ENCODE measurements at regions not wholly inside any gene's neighbourhood (a gene's known extent, or its start where the extent isn't known, plus 50 kb on each side); places are given as distances from the start of the nearest gene placed in this dataset.

DNA sequence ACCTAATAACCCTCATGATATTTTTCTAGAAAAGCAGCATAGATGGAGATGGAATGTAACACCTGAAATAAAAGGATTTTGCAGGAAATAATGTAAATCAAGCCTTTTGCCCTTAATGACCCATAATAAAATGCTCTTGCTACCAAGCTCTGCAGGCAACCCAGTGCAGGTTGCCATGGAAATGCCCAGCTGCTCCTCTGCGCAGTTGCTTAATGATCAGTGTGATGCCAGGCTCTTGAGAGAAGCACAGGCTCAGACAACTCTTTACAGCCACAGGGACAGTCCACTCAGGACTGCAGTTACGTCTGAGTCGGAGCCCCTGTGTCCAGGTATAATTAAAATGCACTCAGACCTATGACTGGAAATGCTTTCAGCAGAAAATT lies 165.5 kb downstream of the LACC1 start:
- TF ChIP-seq EZH2phosphoT487 (IDR thresholded peaks at IDR 0.05; ENCODE audit: borderline replicate concordance): no peak
- no peak for TF ChIP-seq CTCF (conservative IDR thresholded peaks at IDR 0.05; ENCODE audit: low read length)
- no peaks in the 10 kb centered on the region for H4K20me1 ChIP-seq (ENCODE audit: insufficient read depth, low read length, poor library complexity, severe bottlenecking)
- H3K79me2 ChIP-seq (ENCODE audit: insufficient read depth, low read length): no peaks in the 10 kb centered on the region
- H3K4me3 ChIP-seq (ENCODE audit: low read length, poor library complexity, severe bottlenecking): no peak overlapping the region
- H3K27me3 ChIP-seq (ENCODE audit: insufficient read depth, low read length, poor library complexity, severe bottlenecking): no peaks in the 10 kb centered on the region
- no peaks in the 10 kb centered on the region for H3K36me3 ChIP-seq (ENCODE audit: insufficient read depth, low read length)
- H3K4me1 ChIP-seq (ENCODE audit: insufficient read depth, low read length, poor library complexity, severe bottlenecking): peaks cover 3% of the 10 kb centered on the region
- no peak overlapping the region for H3K9ac ChIP-seq (ENCODE audit: low read depth, low read length, poor library complexity, severe bottlenecking)
- no peaks in the 10 kb centered on the region for H3K9me2 ChIP-seq (replicated peaks; ENCODE audit: low read depth, low read length)
- no peak overlapping the region for H2AFZ ChIP-seq (ENCODE audit: low read length)
- no peaks in the 10 kb centered on the region for H3K9me3 ChIP-seq (ENCODE audit: insufficient read depth, low read depth, low read length)
- no peak overlapping the region for H3K4me2 ChIP-seq (ENCODE audit: low read depth, low read length, poor library complexity, severe bottlenecking)
- H3F3A ChIP-seq (ENCODE audit: low read depth): no peaks in the 10 kb centered on the region

- Histone ChIP-seq H3K4me1 (ENCODE audit: insufficient read depth, low read length, poor library complexity, severe bottlenecking) (no peaks in the 10 kb centered on the region), H3K9me2 (replicated peaks; ENCODE audit: low read depth, low read length) (no peaks in the 10 kb centered on the region), H2AFZ (ENCODE audit: low read length) (no peak overlapping the region), H3K4me3 (ENCODE audit: low read length, poor library complexity, severe bottlenecking) (no peak overlapping the region), H3K36me3 (ENCODE audit: insufficient read depth, low read length) (no peaks in the 10 kb centered on the region), H3K27me3 (ENCODE audit: insufficient read depth, low read length, poor library complexity, severe bottlenecking) (no peaks in the 10 kb centered on the region), H3K4me2 (ENCODE audit: low read depth, low read length, poor library complexity, severe bottlenecking) (no peak overlapping the region), H4K20me1 (ENCODE audit: insufficient read depth, low read length, poor library complexity, severe bottlenecking) (no peaks in the 10 kb centered on the region), H3F3A (ENCODE audit: low read depth) (no peaks in the 10 kb centered on the region), H3K9me3 (ENCODE audit: insufficient read depth, low read depth, low read length) (no peaks in the 10 kb centered on the region), H3K9ac (ENCODE audit: low read depth, low read length, poor library complexity, severe bottlenecking) (no peak overlapping the region), H3K79me2 (ENCODE audit: insufficient read depth, low read length) (no peaks in the 10 kb centered on the region)
- TF ChIP-seq CTCF (conservative IDR thresholded peaks at IDR 0.05; ENCODE audit: low read length) (no peak), EZH2phosphoT487 (IDR thresholded peaks at IDR 0.05; ENCODE audit: borderline replicate concordance) (no peak)
Observed at GRCh38 chr13:44046428-44046827, 166.7 kb downstream of the LACC1 start.

DNA sequence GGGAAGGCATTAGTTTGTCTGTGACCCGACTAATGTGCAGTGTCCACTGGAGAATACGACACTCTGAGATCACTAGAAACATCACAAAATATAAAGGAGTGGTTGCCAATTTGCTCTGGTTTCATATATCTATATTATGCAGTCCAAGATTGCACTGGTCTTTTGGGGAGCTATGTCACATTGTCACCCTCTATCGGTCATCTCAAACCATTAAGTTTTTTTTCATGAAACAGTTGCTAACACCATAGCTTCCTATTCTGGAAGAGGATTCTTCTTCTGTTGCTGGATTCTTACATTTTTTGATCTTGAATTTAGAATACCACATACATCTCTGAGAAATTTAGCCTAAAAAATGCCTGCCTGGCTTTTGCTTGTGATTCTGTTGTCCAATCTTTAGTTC lies 168.6 kb downstream of the LACC1 start:
- H3K9ac ChIP-seq (ENCODE audit: low read depth, low read length, poor library complexity, severe bottlenecking): no peak overlapping the region
- TF ChIP-seq EZH2phosphoT487 (IDR thresholded peaks at IDR 0.05; ENCODE audit: borderline replicate concordance) (no peak), CTCF (conservative IDR thresholded peaks at IDR 0.05; ENCODE audit: low read length) (no peak; the same call in 1 of the 2 replicates)
- no peak overlapping the region for H2AFZ ChIP-seq (ENCODE audit: low read length)
- H3K9me3 ChIP-seq (ENCODE audit: insufficient read depth, low read depth, low read length): no peaks in the 10 kb centered on the region
- no peaks in the 10 kb centered on the region for H3K27me3 ChIP-seq (ENCODE audit: insufficient read depth, low read length, poor library complexity, severe bottlenecking)
- H3F3A ChIP-seq (ENCODE audit: low read depth): no peaks in the 10 kb centered on the region
- H3K36me3 ChIP-seq (ENCODE audit: insufficient read depth, low read length): no peaks in the 10 kb centered on the region
- H3K9me2 ChIP-seq (replicated peaks; ENCODE audit: low read depth, low read length): no peaks in the 10 kb centered on the region
- no peak overlapping the region for H3K4me2 ChIP-seq (ENCODE audit: low read depth, low read length, poor library complexity, severe bottlenecking)
- no peaks in the 10 kb centered on the region for H4K20me1 ChIP-seq (ENCODE audit: insufficient read depth, low read length, poor library complexity, severe bottlenecking)
- H3K4me1 ChIP-seq (ENCODE audit: insufficient read depth, low read length, poor library complexity, severe bottlenecking): no peaks in the 10 kb centered on the region
- no peak overlapping the region for H3K4me3 ChIP-seq (ENCODE audit: low read length, poor library complexity, severe bottlenecking)
- H3K79me2 ChIP-seq (ENCODE audit: insufficient read depth, low read length): no peaks in the 10 kb centered on the region
